ENCODE measurements at regions not wholly inside any gene's neighbourhood (a gene's known extent, or its start where the extent isn't known, plus 50 kb on each side); places are given as distances from the start of the nearest gene placed in this dataset.

DNA sequence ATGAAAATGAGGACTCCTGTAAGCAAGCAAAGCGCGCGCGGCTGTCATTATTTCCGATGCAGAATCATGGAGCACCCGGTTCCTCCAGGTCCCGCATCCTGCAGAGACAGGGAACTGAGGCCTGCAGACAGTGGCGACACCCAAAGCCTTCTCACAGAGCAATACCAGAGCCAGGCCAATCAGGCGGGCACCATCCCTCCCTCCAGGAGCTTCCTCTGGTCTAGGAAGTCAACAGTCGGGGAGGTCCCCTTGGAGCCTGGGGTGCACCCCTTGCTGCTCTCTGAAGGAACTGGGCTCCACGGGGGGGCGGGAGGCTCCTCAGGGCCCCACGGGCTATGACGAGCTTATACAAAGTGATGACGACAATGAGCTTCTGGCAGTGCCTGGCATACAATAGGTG, 60.3 kb upstream of the HPCAL1 start:
- peak; percentile 41 for DNase-seq

DNA sequence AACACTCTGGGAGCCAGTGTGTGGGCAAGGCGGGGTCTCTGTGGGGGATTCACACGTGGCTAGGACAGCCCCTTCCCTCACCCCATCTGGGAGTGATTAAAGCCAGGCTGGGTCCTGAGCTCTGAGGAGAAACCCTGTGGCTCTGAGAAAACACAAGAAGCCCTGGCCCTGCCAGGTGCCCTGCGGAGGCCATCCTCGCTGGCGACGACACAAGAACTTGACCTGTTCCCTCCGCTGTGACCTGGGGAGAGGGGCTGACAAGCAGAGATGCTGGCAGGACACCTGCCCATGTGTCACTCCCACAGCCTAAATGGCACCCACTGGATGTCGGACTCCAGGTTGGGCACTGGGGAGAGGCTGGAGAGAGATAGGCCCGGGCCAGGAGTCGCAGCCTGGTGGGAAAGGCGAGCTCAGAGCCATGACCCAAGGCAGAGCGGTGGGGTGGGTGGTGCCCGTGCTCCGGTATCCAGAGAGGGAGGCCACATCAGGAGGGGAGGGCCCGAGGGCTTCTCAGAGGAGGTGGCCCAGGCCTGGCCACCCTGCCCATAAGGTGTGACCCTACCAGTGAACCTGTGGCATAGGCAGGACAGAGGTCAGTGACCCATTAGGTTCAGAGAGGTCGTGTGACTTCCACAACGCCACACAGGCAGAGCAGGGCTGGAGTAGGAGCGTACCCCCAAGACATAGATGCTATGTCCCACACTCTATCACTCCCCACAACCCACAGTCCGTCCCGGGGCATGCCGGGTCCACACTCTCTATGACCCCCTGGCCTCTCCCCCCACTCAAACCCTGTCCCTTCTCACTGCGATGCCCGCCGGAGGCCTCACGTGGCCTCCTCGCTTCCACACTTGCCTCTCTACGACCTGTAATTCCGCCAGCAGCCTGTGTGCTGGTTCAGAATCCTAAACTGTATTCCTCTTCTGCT, 59.4 kb upstream of the HPCAL1 start:
- ATAC-seq (no peak), DNase-seq (peak; percentile 37)
- TF ChIP-seq, protein P1, sequence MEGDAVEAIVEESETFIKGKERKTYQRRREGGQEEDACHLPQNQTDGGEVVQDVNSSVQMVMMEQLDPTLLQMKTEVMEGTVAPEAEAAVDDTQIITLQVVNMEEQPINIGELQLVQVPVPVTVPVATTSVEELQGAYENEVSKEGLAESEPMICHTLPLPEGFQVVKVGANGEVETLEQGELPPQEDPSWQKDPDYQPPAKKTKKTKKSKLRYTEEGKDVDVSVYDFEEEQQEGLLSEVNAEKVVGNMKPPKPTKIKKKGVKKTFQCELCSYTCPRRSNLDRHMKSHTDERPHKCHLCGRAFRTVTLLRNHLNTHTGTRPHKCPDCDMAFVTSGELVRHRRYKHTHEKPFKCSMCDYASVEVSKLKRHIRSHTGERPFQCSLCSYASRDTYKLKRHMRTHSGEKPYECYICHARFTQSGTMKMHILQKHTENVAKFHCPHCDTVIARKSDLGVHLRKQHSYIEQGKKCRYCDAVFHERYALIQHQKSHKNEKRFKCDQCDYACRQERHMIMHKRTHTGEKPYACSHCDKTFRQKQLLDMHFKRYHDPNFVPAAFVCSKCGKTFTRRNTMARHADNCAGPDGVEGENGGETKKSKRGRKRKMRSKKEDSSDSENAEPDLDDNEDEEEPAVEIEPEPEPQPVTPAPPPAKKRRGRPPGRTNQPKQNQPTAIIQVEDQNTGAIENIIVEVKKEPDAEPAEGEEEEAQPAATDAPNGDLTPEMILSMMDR (IDR thresholded peaks at IDR 0.05) = no peak
- Histone ChIP-seq H3K9me3 (no peaks in the 10 kb centered on the region), H3K4me1 (peaks cover 4% of the 10 kb centered on the region), H3K27me3 (ENCODE audit: low read depth) (no peaks in the 10 kb centered on the region), H3K27ac (no peak overlapping the region), H3K4me3 (no peak overlapping the region), H3K36me3 (no peaks in the 10 kb centered on the region)
- intact Hi-C loops (cut with DNase I) = no loop called here

More for the DNA sequence above, 60.3 kb upstream of the HPCAL1 start:
- intact Hi-C loops (cut with DNase I) = no loop called here
- H3K4me3 ChIP-seq = no peak overlapping the region
- peaks cover 8% of the 10 kb centered on the region for H3K4me1 ChIP-seq
- H3K27ac ChIP-seq = no peak overlapping the region
- H3K36me3 ChIP-seq = no peaks in the 10 kb centered on the region
- TF ChIP-seq, protein P1 (IDR thresholded peaks at IDR 0.05) = no peak
- no peak for ATAC-seq
- H3K27me3 ChIP-seq (ENCODE audit: low read depth) = no peaks in the 10 kb centered on the region
- no peaks in the 10 kb centered on the region for H3K9me3 ChIP-seq

DNA sequence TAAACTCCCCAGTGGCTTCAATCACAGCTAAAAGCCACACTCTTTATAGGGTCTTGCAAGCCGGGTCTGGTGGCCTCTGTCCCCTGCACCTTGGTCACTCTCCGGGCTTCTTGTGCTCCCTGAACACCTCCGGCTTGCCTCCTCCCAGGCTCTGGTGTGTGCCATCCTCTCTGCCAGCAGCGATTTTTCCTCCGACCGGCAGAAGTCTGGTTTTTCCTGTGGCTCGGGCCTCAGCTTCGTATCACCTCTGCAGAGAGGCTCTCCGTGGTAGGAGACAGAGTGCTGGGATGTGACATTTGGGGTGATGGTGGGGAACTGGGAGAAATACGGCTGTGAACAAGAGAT, 58.8 kb upstream of the HPCAL1 start:
- intact Hi-C loops (cut with DNase I) = no loop called here
- H3K36me3 ChIP-seq = no peaks in the 10 kb centered on the region
- H3K27me3 ChIP-seq (ENCODE audit: low read depth) = no peaks in the 10 kb centered on the region
- DNase-seq = peak; percentile 27
- TF ChIP-seq, protein P1 (IDR thresholded peaks at IDR 0.05) = no peak
- H3K4me1 ChIP-seq = no peaks in the 10 kb centered on the region
- no peak overlapping the region for H3K4me3 ChIP-seq
- no peak overlapping the region for H3K27ac ChIP-seq
- no peak for ATAC-seq
- H3K9me3 ChIP-seq = peaks cover under 1% of the 10 kb centered on the region

DNA sequence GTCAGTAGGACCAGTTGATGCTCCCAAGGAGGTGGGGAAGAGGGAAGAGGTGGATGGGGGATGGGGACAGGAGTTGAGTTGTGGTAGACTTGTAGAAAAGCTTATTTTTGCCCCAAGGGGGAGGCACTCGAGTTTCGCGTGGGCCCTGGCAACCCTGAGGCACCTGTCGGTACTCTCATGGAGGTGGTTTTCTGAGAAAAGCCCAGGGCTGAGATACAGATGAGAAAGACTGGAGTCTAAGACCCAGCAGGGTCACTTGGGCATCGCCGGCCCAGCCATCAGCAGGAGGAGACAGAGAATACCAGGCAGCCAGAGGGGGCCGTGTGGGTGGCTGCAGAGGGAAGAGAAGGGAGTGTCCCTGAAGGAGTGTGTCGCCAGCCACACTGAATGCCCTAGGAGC, 57.7 kb upstream of the HPCAL1 start:
- intact Hi-C loops (cut with DNase I) = no loop called here
- Histone ChIP-seq H3K4me3 (no peak overlapping the region), H3K36me3 (no peaks in the 10 kb centered on the region), H3K27ac (no peak overlapping the region), H3K4me1 (no peaks in the 10 kb centered on the region), H3K9me3 (peaks cover 10% of the 10 kb centered on the region), H3K27me3 (ENCODE audit: low read depth) (no peaks in the 10 kb centered on the region)
- peak; percentile 36 for DNase-seq
- TF ChIP-seq, protein P1 (IDR thresholded peaks at IDR 0.05) = no peak
- no peak for ATAC-seq

DNA sequence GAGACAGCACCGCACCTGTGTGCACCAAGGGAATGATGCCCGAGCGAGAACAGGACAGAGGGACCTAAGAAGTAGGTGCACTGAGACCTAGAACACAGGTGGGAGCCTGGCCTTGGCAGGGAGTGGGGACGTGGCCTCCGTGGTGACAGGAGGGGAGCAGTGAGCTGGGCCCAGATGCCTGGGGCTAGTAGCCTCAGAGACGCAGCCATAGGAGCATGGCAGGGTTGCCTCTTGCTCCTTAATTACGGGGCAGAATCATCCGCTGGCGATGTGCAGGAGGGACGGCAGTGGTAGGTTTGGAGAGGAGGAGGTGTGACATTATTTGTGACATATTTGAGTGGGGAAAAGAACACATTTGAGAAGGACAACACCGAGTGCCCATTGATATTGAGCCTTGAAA, 57.0 kb upstream of the HPCAL1 start:
- H3K36me3 ChIP-seq = no peaks in the 10 kb centered on the region
- H3K9me3 ChIP-seq = peaks cover 15% of the 10 kb centered on the region
- H3K4me1 ChIP-seq = no peaks in the 10 kb centered on the region
- TF ChIP-seq, protein P1 (IDR thresholded peaks at IDR 0.05) = no peak
- H3K4me3 ChIP-seq = no peak overlapping the region
- H3K27ac ChIP-seq = no peak overlapping the region
- intact Hi-C loops (cut with DNase I) = no loop called here
- DNase-seq (peak; percentile 23), ATAC-seq (no peak)
- H3K27me3 ChIP-seq (ENCODE audit: low read depth) = no peaks in the 10 kb centered on the region
